ENCODE measurements at regions not wholly inside any gene's neighbourhood (a gene's known extent, or its start where the extent isn't known, plus 50 kb on each side); places are given as distances from the start of the nearest gene placed in this dataset.
A peak's percentile ranks its signal among the peaks of the same experiment; 100 is the strongest.

DNA sequence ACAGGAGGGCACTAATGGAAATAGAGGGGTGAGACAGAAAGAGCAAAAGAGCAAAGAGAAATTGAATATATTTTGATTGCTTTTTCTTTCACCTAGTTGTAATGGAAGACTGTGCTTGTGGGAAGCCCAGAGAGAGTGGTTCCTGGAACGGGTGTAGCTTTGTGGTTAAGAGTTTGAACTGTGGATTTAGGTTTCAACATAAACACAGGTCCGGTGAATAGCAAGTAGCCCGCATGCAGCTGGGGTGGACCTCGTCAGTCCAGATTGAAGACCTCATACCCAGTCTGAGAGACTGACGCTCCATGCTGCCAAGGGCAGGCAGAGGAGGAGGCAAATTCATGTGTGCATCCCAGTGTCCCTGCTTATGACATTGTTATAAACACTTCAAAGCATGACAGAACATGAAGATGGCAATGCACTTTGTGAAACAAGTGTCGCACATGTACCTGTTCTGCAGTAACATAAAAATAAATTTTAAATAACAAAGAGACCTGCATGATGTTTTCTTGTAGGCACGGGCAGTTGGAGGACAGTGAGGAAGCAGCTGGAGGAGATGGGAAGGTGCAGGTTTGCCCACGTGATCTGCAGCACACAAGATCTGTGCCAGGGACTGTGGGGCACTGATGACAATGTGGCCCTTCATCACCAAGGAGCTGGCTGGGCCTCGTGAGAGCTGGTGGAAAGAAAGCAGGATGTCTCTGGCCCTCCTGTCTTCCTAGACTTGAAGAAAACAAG is 220.5 kb upstream of the SSTR4 start:
- Histone ChIP-seq H3K4me3 (ENCODE audit: insufficient read depth, low read length) (no peak overlapping the region), H2AFZ (ENCODE audit: low read length) (no peak overlapping the region), H4K20me1 (ENCODE audit: insufficient read depth, low read length) (no peaks in the 10 kb centered on the region), H3K27ac (ENCODE audit: low read depth, low read length) (no peak overlapping the region), H3K4me2 (ENCODE audit: insufficient read depth, low read length) (no peak overlapping the region), H3K79me2 (ENCODE audit: insufficient read depth, low read length) (no peaks in the 10 kb centered on the region), H3K4me1 (ENCODE audit: insufficient read depth, low read length) (no peaks in the 10 kb centered on the region), H3K9me3 (ENCODE audit: low read depth, low read length) (no peaks in the 10 kb centered on the region), H3K27me3 (ENCODE audit: insufficient read depth, low read length) (no peaks in the 10 kb centered on the region), H3K36me3 (ENCODE audit: insufficient read depth, low read length) (no peaks in the 10 kb centered on the region)
- TF ChIP-seq, protein P1, sequence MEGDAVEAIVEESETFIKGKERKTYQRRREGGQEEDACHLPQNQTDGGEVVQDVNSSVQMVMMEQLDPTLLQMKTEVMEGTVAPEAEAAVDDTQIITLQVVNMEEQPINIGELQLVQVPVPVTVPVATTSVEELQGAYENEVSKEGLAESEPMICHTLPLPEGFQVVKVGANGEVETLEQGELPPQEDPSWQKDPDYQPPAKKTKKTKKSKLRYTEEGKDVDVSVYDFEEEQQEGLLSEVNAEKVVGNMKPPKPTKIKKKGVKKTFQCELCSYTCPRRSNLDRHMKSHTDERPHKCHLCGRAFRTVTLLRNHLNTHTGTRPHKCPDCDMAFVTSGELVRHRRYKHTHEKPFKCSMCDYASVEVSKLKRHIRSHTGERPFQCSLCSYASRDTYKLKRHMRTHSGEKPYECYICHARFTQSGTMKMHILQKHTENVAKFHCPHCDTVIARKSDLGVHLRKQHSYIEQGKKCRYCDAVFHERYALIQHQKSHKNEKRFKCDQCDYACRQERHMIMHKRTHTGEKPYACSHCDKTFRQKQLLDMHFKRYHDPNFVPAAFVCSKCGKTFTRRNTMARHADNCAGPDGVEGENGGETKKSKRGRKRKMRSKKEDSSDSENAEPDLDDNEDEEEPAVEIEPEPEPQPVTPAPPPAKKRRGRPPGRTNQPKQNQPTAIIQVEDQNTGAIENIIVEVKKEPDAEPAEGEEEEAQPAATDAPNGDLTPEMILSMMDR (IDR thresholded peaks at IDR 0.05; ENCODE audit: extremely low read depth, low read depth, low read length), result no peak
- no peak for DNase-seq (ENCODE audit: insufficient read length, low spot score, missing footprints)

DNA sequence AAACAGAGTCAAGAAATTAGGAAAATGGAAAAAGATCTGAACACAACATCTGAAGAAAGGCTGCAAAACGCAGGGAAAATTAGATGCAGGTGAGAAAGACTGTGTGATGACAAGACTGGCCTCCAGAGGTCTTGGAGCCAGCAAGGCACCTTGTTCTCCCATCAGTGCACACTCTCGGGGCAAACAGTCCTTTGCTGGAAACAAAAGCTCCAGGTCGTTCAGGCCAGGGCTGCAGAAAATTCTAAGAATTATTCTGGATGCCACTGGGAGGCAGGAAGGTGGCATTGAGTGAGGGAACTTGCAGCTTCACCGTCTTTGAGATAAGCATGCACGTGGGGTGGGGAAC is 219.9 kb upstream of the SSTR4 start:
- no peaks in the 10 kb centered on the region for H3K27me3 ChIP-seq (ENCODE audit: insufficient read depth, low read length)
- no peak overlapping the region for H3K4me2 ChIP-seq (ENCODE audit: insufficient read depth, low read length)
- H3K4me1 ChIP-seq (ENCODE audit: insufficient read depth, low read length), result no peaks in the 10 kb centered on the region
- H3K9me3 ChIP-seq (ENCODE audit: low read depth, low read length), result no peaks in the 10 kb centered on the region
- H3K79me2 ChIP-seq (ENCODE audit: insufficient read depth, low read length), result no peaks in the 10 kb centered on the region
- no peaks in the 10 kb centered on the region for H4K20me1 ChIP-seq (ENCODE audit: insufficient read depth, low read length)
- TF ChIP-seq, protein P1 (IDR thresholded peaks at IDR 0.05; ENCODE audit: extremely low read depth, low read depth, low read length), result no peak
- H3K36me3 ChIP-seq (ENCODE audit: insufficient read depth, low read length), result no peaks in the 10 kb centered on the region
- no peak overlapping the region for H3K4me3 ChIP-seq (ENCODE audit: insufficient read depth, low read length)
- no peak overlapping the region for H2AFZ ChIP-seq (ENCODE audit: low read length)
- no peak for DNase-seq (ENCODE audit: insufficient read length, low spot score, missing footprints)
- no peak overlapping the region for H3K27ac ChIP-seq (ENCODE audit: low read depth, low read length)

DNA sequence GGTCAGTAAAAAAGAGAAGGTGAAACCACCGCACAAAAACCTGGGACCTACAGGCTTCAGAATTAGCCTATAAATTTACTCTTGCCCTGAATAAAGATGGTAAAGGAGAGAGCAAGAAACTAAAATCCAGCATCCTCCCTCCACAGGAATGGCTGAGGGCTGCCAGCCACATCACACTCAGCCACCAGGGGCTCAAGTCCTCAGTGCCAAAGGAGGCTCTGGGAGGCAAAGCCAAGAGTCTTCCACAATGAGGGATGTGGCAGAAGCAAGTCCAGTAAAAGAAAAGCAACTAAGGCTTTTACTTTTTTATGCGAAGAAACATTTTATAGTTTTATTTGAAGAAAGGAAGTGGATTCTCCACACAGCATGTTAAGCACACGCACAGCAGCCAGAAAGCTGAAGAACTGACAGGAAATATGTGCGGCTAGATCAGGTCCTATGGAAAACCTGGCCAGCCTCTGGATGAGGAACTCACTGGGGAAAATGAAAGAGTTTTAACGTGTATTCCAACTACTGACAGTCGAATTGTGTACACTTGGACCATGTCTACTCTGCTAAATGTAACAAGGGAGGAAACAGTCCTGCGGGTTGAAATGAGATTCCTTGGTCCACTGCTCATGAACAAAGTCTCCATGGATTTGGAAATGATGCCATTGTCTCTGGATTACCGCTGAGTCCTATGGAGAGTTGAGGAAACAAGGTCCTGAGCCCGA is 219.4 kb upstream of the SSTR4 start:
- Histone ChIP-seq H3K4me1 (ENCODE audit: insufficient read depth, low read length) (no peaks in the 10 kb centered on the region), H3K4me2 (ENCODE audit: insufficient read depth, low read length) (no peak overlapping the region), H3K79me2 (ENCODE audit: insufficient read depth, low read length) (no peaks in the 10 kb centered on the region), H3K27ac (ENCODE audit: low read depth, low read length) (no peak overlapping the region), H3K4me3 (ENCODE audit: insufficient read depth, low read length) (no peak overlapping the region), H2AFZ (ENCODE audit: low read length) (no peak overlapping the region), H3K36me3 (ENCODE audit: insufficient read depth, low read length) (no peaks in the 10 kb centered on the region), H3K27me3 (ENCODE audit: insufficient read depth, low read length) (no peaks in the 10 kb centered on the region), H3K9me3 (ENCODE audit: low read depth, low read length) (no peaks in the 10 kb centered on the region), H4K20me1 (ENCODE audit: insufficient read depth, low read length) (no peaks in the 10 kb centered on the region)
- TF ChIP-seq, protein P1 (IDR thresholded peaks at IDR 0.05; ENCODE audit: extremely low read depth, low read depth, low read length), result peak; percentile 12
- no peak for DNase-seq (ENCODE audit: insufficient read length, low spot score, missing footprints)

DNA sequence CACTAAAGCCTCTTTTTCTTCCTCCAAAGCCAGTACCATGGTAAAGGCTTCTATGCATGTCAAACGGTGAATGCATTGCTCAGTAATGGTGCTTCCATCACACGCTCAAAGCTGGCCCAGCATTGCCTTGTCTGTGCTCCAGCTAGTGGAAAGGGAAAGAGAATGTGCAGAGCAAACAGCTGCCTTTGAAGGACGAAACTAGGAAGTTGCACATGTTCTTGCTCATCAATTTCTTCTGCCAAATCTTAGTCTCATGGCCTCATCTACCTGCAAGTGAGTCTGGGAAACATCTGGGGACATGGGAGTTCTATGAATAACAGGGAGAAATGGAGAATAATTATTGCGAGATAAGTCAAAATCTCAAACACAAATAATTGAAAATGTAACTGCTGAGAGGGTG is 216.5 kb upstream of the SSTR4 start:
- no peaks in the 10 kb centered on the region for H3K27me3 ChIP-seq (ENCODE audit: insufficient read depth, low read length)
- H3K36me3 ChIP-seq (ENCODE audit: insufficient read depth, low read length), result no peaks in the 10 kb centered on the region
- no peaks in the 10 kb centered on the region for H3K79me2 ChIP-seq (ENCODE audit: insufficient read depth, low read length)
- no peak for DNase-seq (ENCODE audit: insufficient read length, low spot score, missing footprints)
- no peak overlapping the region for H2AFZ ChIP-seq (ENCODE audit: low read length)
- H3K4me2 ChIP-seq (ENCODE audit: insufficient read depth, low read length), result no peak overlapping the region
- no peak overlapping the region for H3K4me3 ChIP-seq (ENCODE audit: insufficient read depth, low read length)
- H3K4me1 ChIP-seq (ENCODE audit: insufficient read depth, low read length), result no peaks in the 10 kb centered on the region
- no peak overlapping the region for H3K27ac ChIP-seq (ENCODE audit: low read depth, low read length)
- H4K20me1 ChIP-seq (ENCODE audit: insufficient read depth, low read length), result no peaks in the 10 kb centered on the region
- TF ChIP-seq, protein P1 (IDR thresholded peaks at IDR 0.05; ENCODE audit: extremely low read depth, low read depth, low read length), result no peak
- no peaks in the 10 kb centered on the region for H3K9me3 ChIP-seq (ENCODE audit: low read depth, low read length)

Data from osteoblast (primary cell).